SK-MEL-5 (cell line): ENCODE measurements at regions not wholly inside any gene's neighbourhood (a gene's known extent, or its start where the extent isn't known, plus 50 kb on each side); places are given as distances from the start of the nearest gene placed in this dataset.
"Not testable (repeated sequence)": the region's sequence is repeated elsewhere in the genome, so short reads cannot be mapped to it uniquely, and the experiment has no call there.

Experiments used
- DNase-seq: peaks from one replicate; pipeline ENCODE4 v3.0.0-alpha.2; 2016; ENCODE audit warnings: low read depth, low spot score
- in situ Hi-C: cut with HindIII; loops from 2 replicates; pipeline ENCODE4 v1.10.0; 2016; ENCODE audit warnings: low sequenced_read_pairs, high pct_unique_total_duplicates, low pct_unique_long_range_greater_than_20kb

DNA sequence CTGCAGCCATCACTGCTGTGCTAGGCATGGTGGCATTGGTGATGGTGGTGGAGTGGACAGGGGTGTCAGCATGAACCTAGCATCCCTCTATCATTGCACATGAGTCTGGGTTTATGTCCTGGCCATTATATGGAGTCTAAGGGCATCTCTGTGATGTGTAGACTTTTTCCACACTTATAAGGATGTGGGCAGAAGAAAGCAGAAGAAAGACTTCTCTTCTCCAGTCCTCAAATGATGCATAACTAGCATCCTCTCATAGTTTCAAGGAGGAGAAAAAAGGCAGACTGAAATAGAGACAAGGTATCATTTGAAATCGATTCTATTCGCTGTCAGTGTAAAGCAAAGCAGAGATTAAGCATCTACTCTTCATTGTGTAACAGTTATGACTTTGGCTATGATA is 140.0 kb upstream of the ATXN1 start:
- in situ Hi-C loops: no loop called here
- DNase-seq: no peak

DNA sequence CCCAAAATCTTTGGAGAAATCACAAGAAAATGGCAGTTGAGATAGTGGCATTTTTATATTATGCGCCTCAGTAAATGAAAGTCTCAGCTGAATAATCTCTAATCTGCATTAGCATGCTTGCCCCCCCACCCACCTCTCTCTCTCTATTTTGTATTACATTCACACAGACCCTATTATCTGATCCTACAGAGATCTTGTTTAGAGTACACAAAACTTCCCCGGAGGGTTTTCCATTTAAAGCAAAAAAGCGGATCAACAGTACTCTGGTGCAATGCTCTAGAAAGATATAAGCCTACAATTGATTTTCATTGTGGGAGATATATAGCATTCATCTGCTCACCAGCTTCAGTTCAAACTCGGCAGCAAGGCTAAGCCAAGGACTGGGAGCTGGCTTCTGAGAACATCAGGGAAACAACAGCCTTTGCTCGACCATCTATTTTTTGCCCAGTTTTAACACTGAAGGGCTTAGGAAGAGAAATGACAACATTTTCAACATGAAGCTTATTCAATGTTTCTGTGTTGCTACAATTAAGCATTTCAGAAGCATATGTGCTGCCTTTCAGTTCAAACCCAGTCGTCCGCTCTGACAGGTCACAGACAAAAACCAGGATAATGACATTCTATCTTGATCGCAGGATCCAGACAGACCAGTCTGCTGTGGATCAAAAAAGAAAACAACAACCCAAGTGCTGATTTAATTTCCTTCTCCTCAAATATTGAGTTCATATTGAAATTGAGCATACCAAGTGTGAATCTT is 137.6 kb upstream of the ATXN1 start:
- in situ Hi-C loops: no loop called here
- DNase-seq: no peak

DNA sequence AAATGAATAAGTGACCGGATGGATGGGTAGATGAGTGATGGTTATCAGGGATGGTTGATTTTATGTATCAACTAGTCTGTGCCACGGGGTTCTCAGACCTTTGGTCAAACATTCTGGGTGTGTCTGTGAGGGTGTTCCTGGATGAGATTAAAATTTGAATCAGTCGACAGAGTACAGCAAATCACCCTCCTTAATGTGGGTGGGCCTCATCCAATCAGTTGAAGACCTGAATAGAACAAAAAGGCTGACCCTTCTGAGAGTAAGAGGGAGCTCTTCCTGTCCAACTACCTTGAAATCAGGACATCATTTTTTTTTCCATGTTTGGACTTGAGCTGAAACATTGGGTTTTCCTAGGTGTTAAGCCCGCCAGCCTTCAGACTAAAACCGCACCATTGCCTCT is 136.4 kb upstream of the ATXN1 start:
- in situ Hi-C loops: no loop called here
- DNase-seq: no peak

DNA sequence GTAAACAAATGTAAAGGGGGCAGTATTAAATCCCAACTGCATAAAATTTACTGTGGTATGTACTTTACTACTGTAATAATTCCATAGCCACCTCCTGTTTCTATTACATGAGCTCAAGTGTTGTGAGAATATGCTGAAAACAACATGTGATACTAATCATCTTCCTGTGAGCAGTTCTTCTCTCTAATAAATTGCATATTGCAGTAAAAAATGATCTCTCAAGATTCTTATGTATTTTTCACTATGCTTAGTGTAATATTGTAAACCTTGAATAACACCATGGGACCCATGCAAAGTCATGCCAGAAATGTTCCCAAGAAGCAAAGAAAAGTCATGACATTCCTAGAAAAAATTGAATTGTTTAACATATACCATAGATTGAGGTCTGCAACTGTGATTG is 133.0 kb upstream of the ATXN1 start:
- DNase-seq: no peak
- in situ Hi-C loops: no loop called here

DNA sequence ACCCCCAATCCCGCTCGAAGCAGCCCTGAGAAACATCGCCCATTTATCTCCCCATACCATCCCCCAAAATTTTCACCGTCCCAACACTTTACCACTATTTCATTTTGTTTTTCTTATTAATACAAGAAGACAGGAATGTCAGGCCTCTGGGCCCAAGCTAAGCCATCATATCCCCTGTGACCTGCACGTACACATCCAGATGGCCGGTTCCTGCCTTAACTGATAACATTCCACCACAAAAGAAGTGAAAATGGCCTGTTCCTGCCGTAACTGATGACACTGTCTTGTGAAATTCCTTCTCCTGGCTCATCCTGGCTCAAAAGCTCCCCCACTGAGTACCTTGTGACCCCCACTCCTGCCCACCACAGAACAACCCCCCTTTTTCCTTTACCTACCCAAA is 129.8 kb upstream of the ATXN1 start:
- in situ Hi-C loops, DNase-seq: not testable (repeated sequence)

DNA sequence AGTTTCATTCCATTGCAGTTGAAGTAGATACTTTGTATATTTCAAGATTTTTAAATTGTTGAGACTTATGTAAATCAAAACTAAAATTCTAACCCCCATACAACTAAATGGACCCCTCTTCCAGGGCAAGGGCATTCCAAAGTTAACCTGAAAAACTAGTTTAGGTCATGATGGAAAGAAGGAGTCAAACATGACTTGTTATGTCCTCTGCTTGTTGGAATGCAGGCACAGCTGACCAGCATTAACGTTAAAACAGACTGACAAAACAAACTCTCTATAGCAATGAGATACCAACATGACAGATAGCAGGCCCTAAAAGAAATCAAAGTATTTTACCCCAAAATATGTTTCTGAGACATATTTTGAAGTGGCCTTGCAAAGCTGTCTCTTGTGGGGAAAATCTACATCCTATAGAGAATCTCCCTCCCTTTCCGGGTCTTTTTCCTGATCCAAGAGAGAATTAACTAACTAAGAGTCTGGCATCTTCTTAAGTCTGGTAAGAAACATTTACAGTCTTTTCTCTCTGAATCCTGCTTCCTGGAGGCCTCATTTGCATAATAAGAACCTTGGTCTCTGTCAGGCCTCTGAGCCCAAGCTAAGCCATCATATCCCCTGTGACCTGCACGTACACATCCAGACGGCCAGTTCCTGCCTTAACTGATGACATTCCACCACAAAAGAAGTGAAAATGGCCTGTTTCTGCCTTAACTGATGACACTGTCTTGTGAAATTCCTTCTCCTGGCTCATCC is 124.3 kb upstream of the ATXN1 start:
- no peak for DNase-seq
- in situ Hi-C loops: no loop called here

DNA sequence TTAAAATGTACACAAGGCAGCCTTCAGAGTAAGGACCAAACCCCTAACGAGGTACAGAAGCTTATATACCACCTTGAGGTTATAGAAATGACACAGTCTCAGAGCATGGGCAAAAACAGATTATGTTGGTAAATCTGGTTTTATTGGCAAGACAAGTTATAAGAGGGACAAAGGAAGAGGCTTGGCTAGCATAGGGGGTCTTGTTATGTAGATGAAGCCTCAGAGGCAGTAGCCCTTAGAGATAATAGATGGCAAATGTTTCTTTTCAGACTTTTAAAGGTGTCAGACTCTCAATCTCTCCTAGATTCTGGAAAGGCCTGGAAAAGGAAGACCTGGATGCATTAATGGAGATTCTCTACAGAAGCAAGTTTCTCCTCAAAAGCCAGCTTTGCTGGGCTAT is 123.3 kb upstream of the ATXN1 start:
- in situ Hi-C loops: no loop called here
- DNase-seq: no peak

DNA sequence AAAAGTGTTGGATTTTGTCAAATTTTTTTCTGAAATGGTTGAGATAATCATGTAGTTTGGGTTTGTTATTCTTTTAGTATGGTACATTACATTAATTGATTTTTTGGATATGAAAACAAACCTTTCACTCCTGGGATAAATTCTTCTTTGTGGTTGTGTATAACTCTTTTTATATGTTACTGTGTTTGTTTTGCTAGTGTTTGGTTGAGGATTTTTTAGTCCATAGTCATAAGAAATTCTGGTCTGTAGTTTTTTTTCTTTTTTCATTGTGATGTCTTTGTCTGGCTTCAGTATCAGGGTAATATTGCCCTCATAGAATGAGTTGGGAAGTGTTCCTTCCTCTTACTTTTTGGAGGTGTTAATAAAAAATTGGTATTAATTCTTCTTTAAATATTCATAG is 122.2 kb upstream of the ATXN1 start:
- no peak for DNase-seq
- in situ Hi-C loops: no loop called here

DNA sequence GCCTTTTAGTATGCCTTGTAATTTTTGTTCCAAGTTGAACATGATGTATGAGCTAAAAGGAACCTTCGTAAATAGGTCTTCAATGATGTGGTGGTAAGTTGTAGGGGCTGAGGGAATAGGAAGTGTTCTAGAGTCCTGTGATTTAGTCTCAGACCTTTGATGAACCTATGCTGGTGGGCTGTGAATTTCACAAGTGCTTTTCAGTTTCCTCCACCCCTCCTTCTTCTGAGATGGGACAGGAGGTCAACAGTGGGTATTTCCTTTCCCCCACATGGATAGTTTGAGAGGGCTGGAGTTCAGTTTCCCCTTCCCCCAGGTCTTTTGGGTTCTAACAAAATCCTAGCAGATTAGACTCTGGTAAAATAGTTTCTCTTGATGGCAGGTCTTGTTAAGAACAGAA is 121.0 kb upstream of the ATXN1 start:
- in situ Hi-C loops: no loop called here

DNA sequence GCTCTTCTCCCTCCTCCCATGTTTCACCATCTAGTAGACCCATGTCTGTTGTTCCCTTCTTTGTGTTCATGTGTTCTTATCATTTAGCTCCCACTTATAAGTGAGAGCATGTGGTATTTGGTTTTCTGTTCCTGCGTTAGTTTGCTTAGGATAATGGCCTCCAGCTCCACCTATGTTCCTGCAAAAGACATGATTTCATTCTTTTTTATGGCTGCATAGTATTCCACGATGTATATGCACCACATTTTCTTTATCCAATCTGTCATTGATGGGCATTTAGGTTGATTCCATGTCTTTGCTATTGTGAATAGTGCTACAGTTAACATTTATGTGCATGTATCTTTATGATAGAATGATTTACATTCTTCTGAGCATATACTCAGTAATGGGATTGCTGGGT is 115.6 kb upstream of the ATXN1 start:
- DNase-seq, in situ Hi-C loops: not testable (repeated sequence)

More for the DNA sequence above, 121.0 kb upstream of the ATXN1 start:
- no peak for DNase-seq

DNA sequence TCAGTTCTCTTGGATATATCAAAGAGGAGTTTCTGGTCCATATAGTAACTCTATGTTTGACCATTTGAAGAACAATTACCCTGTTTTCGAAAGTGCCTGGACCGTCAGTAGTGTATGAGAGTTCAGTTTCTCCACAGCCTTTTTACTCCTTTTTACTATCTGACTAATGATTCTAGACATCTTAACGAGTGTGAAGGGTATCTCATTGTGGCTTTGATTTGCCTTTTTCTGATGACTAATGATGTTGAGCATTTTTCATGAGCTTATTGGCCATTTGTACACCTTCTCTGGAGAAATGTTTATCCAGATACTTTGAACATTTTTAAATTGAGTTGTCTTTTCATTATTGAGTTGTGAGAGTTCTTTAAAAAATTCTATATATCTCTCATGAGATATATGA is 114.9 kb upstream of the ATXN1 start:
- in situ Hi-C loops: no loop called here
- DNase-seq: no peak

DNA sequence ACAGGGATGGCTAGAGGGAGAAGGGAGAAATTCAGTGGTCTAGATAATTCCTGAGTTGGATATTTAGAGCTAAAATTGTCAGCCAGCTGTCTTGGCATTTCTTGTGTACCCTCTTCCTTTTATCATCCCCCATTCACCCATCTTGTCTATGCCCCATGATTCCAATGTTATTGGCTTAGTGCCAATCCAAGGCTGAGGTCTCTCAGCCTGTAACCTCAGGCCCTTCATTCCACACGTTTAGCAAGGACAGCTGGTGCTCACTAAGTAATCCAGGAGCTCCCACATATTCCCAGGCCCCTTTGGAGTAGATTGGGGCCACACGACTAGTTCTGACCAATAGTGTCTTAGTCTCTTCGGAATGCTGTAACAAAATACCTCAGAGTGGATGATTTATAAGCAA is 112.4 kb upstream of the ATXN1 start:
- in situ Hi-C loops: no loop called here
- DNase-seq: no peak

DNA sequence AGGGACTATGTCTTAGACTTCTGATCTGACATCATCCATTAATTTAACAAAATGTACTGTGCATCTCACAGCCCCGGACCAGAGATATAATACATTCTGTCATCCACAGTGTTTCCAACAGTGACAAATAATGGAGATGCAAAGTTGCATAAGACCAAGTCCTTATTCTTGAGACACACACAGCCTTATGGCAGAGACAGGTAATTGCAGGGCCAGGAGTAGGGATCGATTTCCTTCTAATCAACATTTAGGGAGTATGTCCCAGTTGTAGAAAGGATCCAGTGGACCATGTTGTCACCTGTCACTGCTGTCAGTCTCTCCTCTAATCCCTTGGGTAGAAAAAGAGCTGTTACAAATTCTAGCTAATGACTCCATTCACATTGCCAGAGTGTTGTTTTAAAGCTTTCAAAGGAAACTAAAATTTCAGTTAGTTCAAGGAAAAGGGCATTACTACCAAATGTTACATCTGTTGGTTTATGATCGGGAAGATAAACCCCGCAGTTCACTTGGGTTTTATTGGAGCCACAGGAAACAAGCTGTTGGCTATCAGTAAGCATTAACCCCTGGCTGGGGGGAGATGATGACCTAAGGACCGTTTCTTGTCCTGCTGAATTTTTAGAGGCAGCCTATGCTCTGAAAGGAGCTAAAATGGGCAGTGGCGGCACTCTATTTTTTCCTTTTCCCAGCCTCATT is 111.4 kb upstream of the ATXN1 start:
- in situ Hi-C loops: no loop called here
- DNase-seq: no peak

DNA sequence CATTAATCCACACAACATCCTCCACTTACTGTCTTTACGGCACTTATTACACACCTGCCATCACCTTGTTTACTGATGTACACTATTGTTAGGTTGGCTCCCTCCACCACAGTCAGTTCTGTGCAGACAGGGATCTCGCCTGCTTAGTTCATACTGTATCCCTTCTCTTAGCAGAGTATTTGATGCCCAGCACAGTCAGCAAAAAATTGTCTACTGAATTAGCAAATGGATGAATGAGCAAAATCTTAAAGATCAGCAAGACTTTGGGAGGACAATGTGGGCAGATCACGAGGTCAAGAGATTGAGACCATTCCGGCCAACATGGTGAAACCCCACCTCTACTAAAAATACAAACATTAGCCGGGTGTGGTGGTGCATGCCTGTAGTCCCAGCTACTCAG is 109.8 kb upstream of the ATXN1 start:
- no peak for DNase-seq
- in situ Hi-C loops: no loop called here

DNA sequence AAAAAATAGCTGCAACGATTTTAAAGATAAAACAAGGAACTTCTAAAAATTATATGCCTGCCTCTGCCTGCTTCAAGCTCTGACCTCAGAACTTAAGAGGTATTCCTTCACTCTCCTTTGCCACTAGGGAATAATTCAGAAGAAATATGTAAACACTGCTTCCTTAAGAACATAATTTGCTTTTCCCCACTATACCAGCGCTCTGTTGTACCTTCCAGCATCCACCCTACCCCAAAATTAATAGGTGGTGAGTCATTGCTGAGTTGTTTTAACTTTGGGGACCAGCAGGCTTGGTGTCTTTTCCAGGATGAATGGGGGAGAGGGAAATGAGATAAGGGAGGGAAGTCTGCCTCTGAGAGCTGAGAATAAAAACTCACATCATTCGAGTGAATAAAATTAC is 107.7 kb upstream of the ATXN1 start:
- in situ Hi-C loops: no loop called here
- no peak for DNase-seq

DNA sequence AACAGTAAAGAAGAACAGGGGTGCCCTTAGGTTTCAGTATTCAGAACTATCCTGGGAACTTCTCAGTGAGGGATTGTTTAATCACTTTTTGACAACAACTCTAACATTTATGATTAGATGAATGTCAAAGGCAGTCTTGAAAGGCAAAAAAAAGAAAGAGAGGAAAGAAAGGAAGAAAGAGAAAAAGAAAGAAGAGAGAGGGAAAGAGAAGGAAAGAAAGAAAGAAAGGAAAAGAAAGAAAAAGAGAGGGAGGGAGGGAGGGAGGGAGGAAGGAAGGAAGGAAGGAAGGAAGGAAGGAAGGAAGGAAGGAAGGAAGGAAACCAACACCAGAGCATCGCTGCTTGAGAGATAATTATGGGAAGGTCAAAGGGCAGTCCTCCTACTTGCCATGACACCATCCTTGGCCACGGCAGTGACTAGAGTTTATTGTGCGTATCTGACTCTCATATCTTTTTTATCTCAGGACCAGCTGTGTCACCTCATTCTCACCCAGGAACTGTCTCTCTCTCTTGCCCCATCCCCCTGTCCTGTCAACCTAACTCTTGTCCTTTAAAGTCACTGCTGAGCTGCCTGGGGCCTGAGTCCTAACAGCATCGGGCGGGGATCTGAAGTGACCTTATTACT is 96.8 kb upstream of the ATXN1 start:
- in situ Hi-C loops: no loop called here
- DNase-seq: no peak

DNA sequence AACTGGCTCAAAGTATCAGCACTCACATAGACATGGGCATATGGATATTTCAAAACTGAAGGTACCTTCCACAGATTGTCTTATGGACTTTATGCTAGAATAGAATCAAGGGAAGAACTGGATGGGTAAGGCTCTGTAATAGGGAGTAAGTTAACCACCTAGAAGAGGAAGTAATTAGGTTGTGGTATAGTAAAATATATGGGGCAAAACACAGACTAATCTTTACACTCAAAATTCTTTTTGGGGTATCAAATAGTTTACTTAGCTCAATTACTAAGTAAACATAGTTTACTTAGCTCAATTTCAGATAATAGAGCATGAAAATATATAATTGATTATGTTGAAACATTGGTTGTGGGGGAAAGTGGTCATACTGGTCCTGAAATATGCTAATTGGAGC is 94.2 kb upstream of the ATXN1 start:
- in situ Hi-C loops: no loop called here
- no peak for DNase-seq

DNA sequence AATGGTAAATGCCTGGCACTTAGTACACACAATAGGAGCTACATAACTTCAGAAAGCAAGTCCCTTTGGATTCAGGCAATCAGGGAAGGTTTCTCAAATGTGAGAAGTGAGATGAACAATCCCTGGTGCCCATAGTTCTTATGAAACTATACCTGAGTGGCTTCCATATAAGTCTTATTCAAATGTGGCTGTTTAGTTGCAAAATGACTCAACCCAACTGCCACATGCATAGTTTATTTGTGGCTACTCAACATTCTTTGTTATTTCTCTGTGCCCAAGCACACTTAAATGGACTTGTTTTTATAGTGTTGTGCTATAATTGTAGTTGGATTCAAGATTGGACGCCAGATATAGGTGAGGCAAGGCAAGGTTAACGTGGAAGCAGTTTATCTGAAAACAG is 93.7 kb upstream of the ATXN1 start:
- DNase-seq: no peak
- in situ Hi-C loops: no loop called here
